KMS-11 (cell line): ENCODE measurements at regions not wholly inside any gene's neighbourhood (a gene's known extent, or its start where the extent isn't known, plus 50 kb on each side); places are given as distances from the start of the nearest gene placed in this dataset.

ENCODE experiments used
- H2AFZ ChIP-seq: fragments of 200-600 bp; sonication (generic); 2 replicates; pipeline ENCODE4 v1.6.1; 2016; ENCODE audit warnings: antibody characterized with exemption, mixed run types, low read depth
- H3K27ac ChIP-seq: fragments of 200-600 bp; sonication (generic); 2 replicates; pipeline ENCODE4 v1.6.1; 2016; ENCODE audit warnings: mild to moderate bottlenecking, mixed run types
- H3K27me3 ChIP-seq: fragments of 200-600 bp; sonication (generic); 2 replicates; pipeline ENCODE4 v1.6.1; 2017; ENCODE audit warnings: mild to moderate bottlenecking, low read depth, mixed run types, moderate library complexity; ENCODE audit not compliant: insufficient read depth
- H3K36me3 ChIP-seq: fragments of 200-600 bp; sonication (generic); 2 replicates; pipeline ENCODE4 v1.6.1; 2017; ENCODE audit warnings: mild to moderate bottlenecking, mixed run types; ENCODE audit not compliant: insufficient read depth
- H3K4me1 ChIP-seq: fragments of 200-600 bp; sonication (generic); 2 replicates; pipeline ENCODE4 v1.6.1; 2016; ENCODE audit warnings: mild to moderate bottlenecking, low read depth, mixed run types; ENCODE audit not compliant: poor library complexity, severe bottlenecking
- H3K4me2 ChIP-seq: fragments of 200-600 bp; sonication (generic); 2 replicates; pipeline ENCODE4 v1.7.0; 2016; ENCODE audit warnings: mild to moderate bottlenecking, mixed run types
- H3K4me3 ChIP-seq: fragments of 200-600 bp; sonication (generic); IDR thresholded peaks from 2 replicates; pipeline ENCODE4 v1.6.1; 2017; ENCODE audit warnings: low read depth, low read length, mixed read lengths; ENCODE audit not compliant: insufficient read depth
- H3K79me2 ChIP-seq: fragments of 200-600 bp; sonication (generic); 2 replicates; pipeline ENCODE4 v1.6.1; 2016; ENCODE audit warnings: low read depth, mixed run types; ENCODE audit not compliant: insufficient read depth
- H3K9ac ChIP-seq: fragments of 200-600 bp; sonication (generic); 2 replicates; pipeline ENCODE4 v1.6.1; 2016; ENCODE audit warnings: mild to moderate bottlenecking, mixed run types
- H4K20me1 ChIP-seq: fragments of 200-600 bp; sonication (generic); 2 replicates; pipeline ENCODE4 v1.6.1; 2016; ENCODE audit warnings: mild to moderate bottlenecking, mixed run types; ENCODE audit not compliant: insufficient read depth
- CTCF ChIP-seq: fragments of 200-600 bp; sonication (generic); conservative IDR thresholded peaks from 2 replicates; pipeline ENCODE4 v1.6.1; 2017; ENCODE audit warnings: low read depth, mild to moderate bottlenecking, antibody characterized with exemption, low read length, moderate library complexity, mixed read lengths

GRCh38 chr1:106785176-106785575 is 271.3 kb upstream of the PRMT6 start:
- Histone ChIP-seq H3K4me3 (no peak overlapping the region), H3K27me3 (no peaks in the 10 kb centered on the region), H2AFZ (no peak overlapping the region), H3K27ac (no peak overlapping the region), H3K79me2 (no peaks in the 10 kb centered on the region), H3K4me1 (no peaks in the 10 kb centered on the region), H4K20me1 (no peaks in the 10 kb centered on the region), H3K36me3 (no peaks in the 10 kb centered on the region), H3K9ac (no peak overlapping the region), H3K4me2 (no peak overlapping the region)
- TF ChIP-seq CTCF = no peak

- H4K20me1 ChIP-seq = no peaks in the 10 kb centered on the region
- no peak overlapping the region for H3K27ac ChIP-seq
- no peak for TF ChIP-seq CTCF
- no peaks in the 10 kb centered on the region for H3K36me3 ChIP-seq
- no peak overlapping the region for H3K4me2 ChIP-seq
- no peaks in the 10 kb centered on the region for H3K79me2 ChIP-seq
- H2AFZ ChIP-seq = no peak overlapping the region
- H3K4me1 ChIP-seq = no peaks in the 10 kb centered on the region
- H3K9ac ChIP-seq = no peak overlapping the region
- H3K27me3 ChIP-seq = no peaks in the 10 kb centered on the region
- H3K4me3 ChIP-seq = no peak overlapping the region
These were observed 269.0 kb upstream of the PRMT6 start for GRCh38 chr1:106787520-106787919.

- Histone ChIP-seq H3K36me3 (no peaks in the 10 kb centered on the region), H3K27ac (no peak overlapping the region), H3K4me1 (no peaks in the 10 kb centered on the region), H3K4me2 (no peak overlapping the region), H2AFZ (no peak overlapping the region), H3K79me2 (no peaks in the 10 kb centered on the region), H3K9ac (no peak overlapping the region), H3K27me3 (no peaks in the 10 kb centered on the region), H4K20me1 (no peaks in the 10 kb centered on the region), H3K4me3 (no peak overlapping the region)
- no peak for TF ChIP-seq CTCF
These were observed 266.8 kb upstream of the PRMT6 start for GRCh38 chr1:106789686-106790085.

GRCh38 chr1:106791041-106791440 is 265.4 kb upstream of the PRMT6 start:
- Histone ChIP-seq H3K27me3 (no peaks in the 10 kb centered on the region), H3K27ac (no peak overlapping the region), H2AFZ (no peak overlapping the region), H3K9ac (no peak overlapping the region), H3K4me3 (no peak overlapping the region), H3K4me2 (no peak overlapping the region), H3K36me3 (no peaks in the 10 kb centered on the region), H3K79me2 (no peaks in the 10 kb centered on the region), H4K20me1 (no peaks in the 10 kb centered on the region), H3K4me1 (no peaks in the 10 kb centered on the region)
- TF ChIP-seq CTCF = no peak

GRCh38 chr1:106793651-106794050 is 262.8 kb upstream of the PRMT6 start:
- no peak overlapping the region for H2AFZ ChIP-seq
- no peak overlapping the region for H3K27ac ChIP-seq
- H4K20me1 ChIP-seq = no peaks in the 10 kb centered on the region
- no peaks in the 10 kb centered on the region for H3K79me2 ChIP-seq
- no peak overlapping the region for H3K4me2 ChIP-seq
- no peaks in the 10 kb centered on the region for H3K27me3 ChIP-seq
- H3K4me1 ChIP-seq = no peaks in the 10 kb centered on the region
- no peak for TF ChIP-seq CTCF
- no peaks in the 10 kb centered on the region for H3K36me3 ChIP-seq
- no peak overlapping the region for H3K4me3 ChIP-seq
- no peak overlapping the region for H3K9ac ChIP-seq
